ENCODE measurements at regions not wholly inside any gene's neighbourhood (a gene's known extent, or its start where the extent isn't known, plus 50 kb on each side); places are given as distances from the start of the nearest gene placed in this dataset.

DNA sequence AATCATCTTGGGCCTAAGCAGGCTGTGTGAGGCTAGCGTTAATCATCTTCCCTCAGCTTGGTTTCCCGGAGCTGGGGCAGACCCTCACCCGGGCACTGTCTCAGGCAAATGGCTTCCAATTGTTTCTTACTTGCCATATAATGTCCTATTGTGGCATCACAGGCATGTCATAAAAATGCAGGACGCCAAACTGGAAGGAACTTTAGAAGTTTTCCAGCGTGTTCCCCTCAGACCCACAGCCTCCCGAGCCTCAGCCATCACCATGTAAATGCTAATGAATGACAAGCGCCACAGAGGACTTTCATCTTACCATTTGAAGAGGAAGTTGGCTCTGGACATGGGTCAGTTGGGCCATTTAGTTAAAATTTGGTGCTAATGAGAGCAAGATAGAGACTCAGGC is 143.0 kb upstream of the IRX1 start:
- DNase-seq (ENCODE audit: low read depth, low spot score) (no peak), ATAC-seq (no peak)
- no peaks in the 10 kb centered on the region for H3K4me1 ChIP-seq (ENCODE audit: control insufficient read depth, insufficient read depth, low read length)
- no peak overlapping the region for H3K4me3 ChIP-seq (ENCODE audit: low read depth in 2 of 2, low read length in 2 of 2)
- H3K27ac ChIP-seq (ENCODE audit: low read length), result no peak overlapping the region
- POLR2A ChIA-PET, result no interaction called here
- no peaks in the 10 kb centered on the region for H3K27me3 ChIP-seq (ENCODE audit: control insufficient read depth, insufficient read depth, low read length)
- TF ChIP-seq, protein P1, sequence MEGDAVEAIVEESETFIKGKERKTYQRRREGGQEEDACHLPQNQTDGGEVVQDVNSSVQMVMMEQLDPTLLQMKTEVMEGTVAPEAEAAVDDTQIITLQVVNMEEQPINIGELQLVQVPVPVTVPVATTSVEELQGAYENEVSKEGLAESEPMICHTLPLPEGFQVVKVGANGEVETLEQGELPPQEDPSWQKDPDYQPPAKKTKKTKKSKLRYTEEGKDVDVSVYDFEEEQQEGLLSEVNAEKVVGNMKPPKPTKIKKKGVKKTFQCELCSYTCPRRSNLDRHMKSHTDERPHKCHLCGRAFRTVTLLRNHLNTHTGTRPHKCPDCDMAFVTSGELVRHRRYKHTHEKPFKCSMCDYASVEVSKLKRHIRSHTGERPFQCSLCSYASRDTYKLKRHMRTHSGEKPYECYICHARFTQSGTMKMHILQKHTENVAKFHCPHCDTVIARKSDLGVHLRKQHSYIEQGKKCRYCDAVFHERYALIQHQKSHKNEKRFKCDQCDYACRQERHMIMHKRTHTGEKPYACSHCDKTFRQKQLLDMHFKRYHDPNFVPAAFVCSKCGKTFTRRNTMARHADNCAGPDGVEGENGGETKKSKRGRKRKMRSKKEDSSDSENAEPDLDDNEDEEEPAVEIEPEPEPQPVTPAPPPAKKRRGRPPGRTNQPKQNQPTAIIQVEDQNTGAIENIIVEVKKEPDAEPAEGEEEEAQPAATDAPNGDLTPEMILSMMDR (IDR thresholded peaks at IDR 0.05), result no peak
- TF ChIP-seq, protein P2, sequence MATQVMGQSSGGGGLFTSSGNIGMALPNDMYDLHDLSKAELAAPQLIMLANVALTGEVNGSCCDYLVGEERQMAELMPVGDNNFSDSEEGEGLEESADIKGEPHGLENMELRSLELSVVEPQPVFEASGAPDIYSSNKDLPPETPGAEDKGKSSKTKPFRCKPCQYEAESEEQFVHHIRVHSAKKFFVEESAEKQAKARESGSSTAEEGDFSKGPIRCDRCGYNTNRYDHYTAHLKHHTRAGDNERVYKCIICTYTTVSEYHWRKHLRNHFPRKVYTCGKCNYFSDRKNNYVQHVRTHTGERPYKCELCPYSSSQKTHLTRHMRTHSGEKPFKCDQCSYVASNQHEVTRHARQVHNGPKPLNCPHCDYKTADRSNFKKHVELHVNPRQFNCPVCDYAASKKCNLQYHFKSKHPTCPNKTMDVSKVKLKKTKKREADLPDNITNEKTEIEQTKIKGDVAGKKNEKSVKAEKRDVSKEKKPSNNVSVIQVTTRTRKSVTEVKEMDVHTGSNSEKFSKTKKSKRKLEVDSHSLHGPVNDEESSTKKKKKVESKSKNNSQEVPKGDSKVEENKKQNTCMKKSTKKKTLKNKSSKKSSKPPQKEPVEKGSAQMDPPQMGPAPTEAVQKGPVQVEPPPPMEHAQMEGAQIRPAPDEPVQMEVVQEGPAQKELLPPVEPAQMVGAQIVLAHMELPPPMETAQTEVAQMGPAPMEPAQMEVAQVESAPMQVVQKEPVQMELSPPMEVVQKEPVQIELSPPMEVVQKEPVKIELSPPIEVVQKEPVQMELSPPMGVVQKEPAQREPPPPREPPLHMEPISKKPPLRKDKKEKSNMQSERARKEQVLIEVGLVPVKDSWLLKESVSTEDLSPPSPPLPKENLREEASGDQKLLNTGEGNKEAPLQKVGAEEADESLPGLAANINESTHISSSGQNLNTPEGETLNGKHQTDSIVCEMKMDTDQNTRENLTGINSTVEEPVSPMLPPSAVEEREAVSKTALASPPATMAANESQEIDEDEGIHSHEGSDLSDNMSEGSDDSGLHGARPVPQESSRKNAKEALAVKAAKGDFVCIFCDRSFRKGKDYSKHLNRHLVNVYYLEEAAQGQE (IDR thresholded peaks at IDR 0.05; ENCODE audit: insufficient read depth in 1 of 2, low read depth in 2 of 2, low read length in 1 of 2), result no peak
- TF ChIP-seq SIN3A (IDR thresholded peaks at IDR 0.05; ENCODE audit: borderline replicate concordance, insufficient read depth, low read depth, low read length) (no peak), POLR2AphosphoS5 (IDR thresholded peaks at IDR 0.05; ENCODE audit: low read depth, low read length) (no peak)
- in situ Hi-C loops (cut with HindIII; ENCODE audit: low pct_unique_long_range_greater_than_20kb, low sequenced_read_pairs), result no loop called here
- BruUV-seq (replicated peaks), result no TSS peak
- no peaks in the 10 kb centered on the region for H3K9me3 ChIP-seq (ENCODE audit: control insufficient read depth, insufficient read depth, low read depth, low read length)
- intact Hi-C loops (cut with micrococcal nuclease; ENCODE audit: unreplicated experiment), result no loop called here
- CTCF ChIA-PET, result no interaction called here
- no peaks in the 10 kb centered on the region for H3K36me3 ChIP-seq (ENCODE audit: control insufficient read depth, insufficient read depth, low read length)

DNA sequence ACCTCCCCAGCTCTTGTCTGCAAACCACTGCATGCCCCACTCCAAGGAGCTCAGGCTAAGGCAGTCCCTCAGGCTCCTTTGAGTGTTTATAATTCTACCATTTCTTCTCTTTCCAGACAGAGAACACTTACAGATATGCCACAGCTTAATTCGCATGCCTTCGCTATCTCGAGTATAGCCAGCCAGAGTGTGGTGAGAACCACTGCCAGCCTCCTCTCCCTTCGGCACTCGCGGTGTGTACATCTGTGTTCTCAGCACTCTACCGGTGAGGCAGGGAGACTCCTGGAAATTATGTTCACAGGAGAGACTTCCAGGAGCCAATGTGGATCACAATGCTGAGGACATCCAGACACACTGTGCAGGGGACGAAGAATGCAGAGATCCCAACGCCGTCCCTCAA is 143.7 kb upstream of the IRX1 start:
- intact Hi-C loops (cut with micrococcal nuclease; ENCODE audit: unreplicated experiment) (no loop called here), in situ Hi-C loops (cut with HindIII; ENCODE audit: low pct_unique_long_range_greater_than_20kb, low sequenced_read_pairs) (no loop called here)
- Histone ChIP-seq H3K27ac (ENCODE audit: low read length) (no peak overlapping the region), H3K27me3 (ENCODE audit: control insufficient read depth, insufficient read depth, low read length) (no peaks in the 10 kb centered on the region), H3K36me3 (ENCODE audit: control insufficient read depth, insufficient read depth, low read length) (no peaks in the 10 kb centered on the region), H3K4me3 (ENCODE audit: low read depth in 2 of 2, low read length in 2 of 2) (no peak overlapping the region), H3K9me3 (ENCODE audit: control insufficient read depth, insufficient read depth, low read depth, low read length) (no peaks in the 10 kb centered on the region), H3K4me1 (ENCODE audit: control insufficient read depth, insufficient read depth, low read length) (no peaks in the 10 kb centered on the region)
- no TSS peak for BruUV-seq (replicated peaks)
- POLR2A ChIA-PET, result no interaction called here
- TF ChIP-seq POLR2AphosphoS5 (IDR thresholded peaks at IDR 0.05; ENCODE audit: low read depth, low read length) (no peak), SIN3A (IDR thresholded peaks at IDR 0.05; ENCODE audit: borderline replicate concordance, insufficient read depth, low read depth, low read length) (no peak), TCF7L2 (IDR thresholded peaks at IDR 0.05; ENCODE audit: low read depth, low read length) (no peak)
- TF ChIP-seq, protein P2 (IDR thresholded peaks at IDR 0.05; ENCODE audit: insufficient read depth in 1 of 2, low read depth in 2 of 2, low read length in 1 of 2), result no peak
- TF ChIP-seq, protein P1 (IDR thresholded peaks at IDR 0.05), result no peak
- CTCF ChIA-PET, result no interaction called here
- ATAC-seq, result no peak
- no peak for DNase-seq (ENCODE audit: low read depth, low spot score)

All from Panc1 (cell line).